ENCODE measurements at regions not wholly inside any gene's neighbourhood (a gene's known extent, or its start where the extent isn't known, plus 50 kb on each side); places are given as distances from the start of the nearest gene placed in this dataset.

GRCh38 chr3:95407709-95408463, 1345.0 kb downstream of the NSUN3 start:
- Histone ChIP-seq H3K36me3 (no peaks in the 10 kb centered on the region), H3K27me3 (no peaks in the 10 kb centered on the region), H3K4me1 (no peaks in the 10 kb centered on the region), H3K9me3 (no peaks in the 10 kb centered on the region), H3K4me3 (ENCODE audit: low read depth, low read length) (no peak overlapping the region)
- DNase-seq, result no peak
- TF ChIP-seq CTCF (IDR thresholded peaks at IDR 0.05; ENCODE audit: low read depth, low read length), result no peak

GRCh38 chr3:95408464-95408862, 1345.6 kb downstream of the NSUN3 start:
- no peak for DNase-seq
- Histone ChIP-seq H3K4me3 (ENCODE audit: low read depth, low read length) (no peak overlapping the region), H3K27me3 (no peaks in the 10 kb centered on the region), H3K4me1 (no peaks in the 10 kb centered on the region), H3K36me3 (no peaks in the 10 kb centered on the region), H3K9me3 (no peaks in the 10 kb centered on the region)
- TF ChIP-seq CTCF (IDR thresholded peaks at IDR 0.05; ENCODE audit: low read depth, low read length), result no peak

- Histone ChIP-seq H3K4me1 (no peaks in the 10 kb centered on the region), H3K4me3 (ENCODE audit: low read depth, low read length) (no peak overlapping the region), H3K36me3 (no peaks in the 10 kb centered on the region), H3K27me3 (no peaks in the 10 kb centered on the region), H3K9me3 (no peaks in the 10 kb centered on the region)
- DNase-seq, result no peak
- TF ChIP-seq CTCF (IDR thresholded peaks at IDR 0.05; ENCODE audit: low read depth, low read length), result no peak
These were observed 1355.4 kb downstream of the NSUN3 start for GRCh38 chr3:95418251-95418650.

DNA sequence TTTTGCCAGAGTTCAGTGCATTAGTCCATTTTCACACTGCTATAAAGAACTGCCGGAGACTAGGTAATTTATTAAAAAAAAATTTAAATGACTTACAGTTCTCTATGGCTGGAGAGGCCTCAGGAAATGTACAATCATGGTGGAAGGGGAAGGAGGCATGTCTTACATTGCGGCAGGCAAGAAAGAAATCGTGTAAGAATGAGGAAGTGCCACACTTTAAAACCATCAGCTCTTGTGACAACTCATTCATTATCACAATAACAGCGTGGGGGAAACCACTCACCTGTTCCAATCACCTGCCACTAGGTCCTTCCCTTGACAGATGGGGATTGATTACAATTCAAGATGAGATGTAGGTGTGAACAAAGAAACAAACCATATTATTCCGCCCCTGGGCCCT, 1361.4 kb downstream of the NSUN3 start:
- Histone ChIP-seq H3K36me3 (no peaks in the 10 kb centered on the region), H3K27me3 (no peaks in the 10 kb centered on the region), H3K9me3 (no peaks in the 10 kb centered on the region), H3K4me3 (ENCODE audit: low read depth, low read length) (no peak overlapping the region), H3K4me1 (no peaks in the 10 kb centered on the region)
- DNase-seq, result no peak
- TF ChIP-seq CTCF (IDR thresholded peaks at IDR 0.05; ENCODE audit: low read depth, low read length), result no peak

- no peak for TF ChIP-seq CTCF (IDR thresholded peaks at IDR 0.05; ENCODE audit: low read depth, low read length)
- H3K27me3 ChIP-seq, result no peaks in the 10 kb centered on the region
- DNase-seq, result no peak
These were observed 1371.6 kb downstream of the NSUN3 start for GRCh38 chr3:95434491-95434890.

GRCh38 chr3:95437409-95437808, 1374.5 kb downstream of the NSUN3 start:
- DNase-seq, result no peak
- no peaks in the 10 kb centered on the region for H3K9me3 ChIP-seq
- TF ChIP-seq CTCF (IDR thresholded peaks at IDR 0.05; ENCODE audit: low read depth, low read length), result no peak
- no peaks in the 10 kb centered on the region for H3K27me3 ChIP-seq
- no peak overlapping the region for H3K4me3 ChIP-seq (ENCODE audit: low read depth, low read length)
- no peaks in the 10 kb centered on the region for H3K36me3 ChIP-seq
- H3K4me1 ChIP-seq, result no peaks in the 10 kb centered on the region

More at GRCh38 chr3:95434491-95434890, 1371.6 kb downstream of the NSUN3 start:
- H3K36me3 ChIP-seq, result no peaks in the 10 kb centered on the region
- no peaks in the 10 kb centered on the region for H3K4me1 ChIP-seq
- no peaks in the 10 kb centered on the region for H3K9me3 ChIP-seq
- no peak overlapping the region for H3K4me3 ChIP-seq (ENCODE audit: low read depth, low read length)
